ENCODE measurements at regions not wholly inside any gene's neighbourhood (a gene's known extent, or its start where the extent isn't known, plus 50 kb on each side); places are given as distances from the start of the nearest gene placed in this dataset.

DNA sequence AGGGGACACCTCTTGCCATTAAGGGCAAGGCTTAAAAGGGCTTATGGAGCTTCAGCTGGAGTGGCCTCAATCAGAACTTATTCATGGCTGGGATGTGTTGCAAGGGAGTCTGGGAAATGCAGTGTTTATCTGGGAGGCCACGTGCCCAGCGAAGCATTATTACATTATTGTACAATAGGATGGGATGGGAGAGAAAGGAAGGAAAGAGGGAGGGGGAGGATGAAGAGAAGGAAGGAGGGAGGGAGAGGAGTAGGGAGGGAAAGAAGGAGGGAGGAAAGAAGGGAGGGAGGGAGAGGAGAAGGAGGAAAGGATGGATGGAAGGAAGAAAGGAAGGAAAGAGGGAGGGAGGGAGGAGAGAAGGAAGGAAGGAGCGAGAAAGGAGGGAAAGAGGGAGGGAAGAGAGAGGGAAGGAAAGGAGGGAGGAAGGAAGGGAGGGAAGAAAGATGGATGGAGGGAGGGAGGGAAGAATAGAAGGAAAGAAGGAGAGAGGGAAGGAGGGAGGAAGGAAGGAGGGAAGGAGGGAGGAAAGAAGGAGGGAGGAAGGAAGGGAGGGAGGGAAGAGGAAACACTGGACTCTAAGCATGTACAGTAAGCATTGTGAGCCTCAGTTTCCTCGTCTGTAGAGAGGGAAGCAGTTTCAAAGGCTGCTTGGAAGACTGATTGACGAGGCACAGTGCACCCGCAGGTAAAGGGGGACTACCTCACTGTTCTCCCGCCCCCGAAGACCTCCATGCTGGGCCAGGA, 62.2 kb downstream of the MYEOV start:
- TF ChIP-seq, protein P1, sequence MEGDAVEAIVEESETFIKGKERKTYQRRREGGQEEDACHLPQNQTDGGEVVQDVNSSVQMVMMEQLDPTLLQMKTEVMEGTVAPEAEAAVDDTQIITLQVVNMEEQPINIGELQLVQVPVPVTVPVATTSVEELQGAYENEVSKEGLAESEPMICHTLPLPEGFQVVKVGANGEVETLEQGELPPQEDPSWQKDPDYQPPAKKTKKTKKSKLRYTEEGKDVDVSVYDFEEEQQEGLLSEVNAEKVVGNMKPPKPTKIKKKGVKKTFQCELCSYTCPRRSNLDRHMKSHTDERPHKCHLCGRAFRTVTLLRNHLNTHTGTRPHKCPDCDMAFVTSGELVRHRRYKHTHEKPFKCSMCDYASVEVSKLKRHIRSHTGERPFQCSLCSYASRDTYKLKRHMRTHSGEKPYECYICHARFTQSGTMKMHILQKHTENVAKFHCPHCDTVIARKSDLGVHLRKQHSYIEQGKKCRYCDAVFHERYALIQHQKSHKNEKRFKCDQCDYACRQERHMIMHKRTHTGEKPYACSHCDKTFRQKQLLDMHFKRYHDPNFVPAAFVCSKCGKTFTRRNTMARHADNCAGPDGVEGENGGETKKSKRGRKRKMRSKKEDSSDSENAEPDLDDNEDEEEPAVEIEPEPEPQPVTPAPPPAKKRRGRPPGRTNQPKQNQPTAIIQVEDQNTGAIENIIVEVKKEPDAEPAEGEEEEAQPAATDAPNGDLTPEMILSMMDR (IDR thresholded peaks at IDR 0.05), result no peak
- TF ChIP-seq POLR2A (IDR thresholded peaks at IDR 0.05; ENCODE audit: low read depth) (no peak), POLR2AphosphoS5 (IDR thresholded peaks at IDR 0.05) (no peak)

Measured in esophagus muscularis mucosa (tissue), 3 donors.